Breast epithelium (tissue), 3 donors: ENCODE measurements at regions not wholly inside any gene's neighbourhood (a gene's known extent, or its start where the extent isn't known, plus 50 kb on each side); places are given as distances from the start of the nearest gene placed in this dataset.

ENCODE experiments used
- CTCF ChIP-seq, 3 donors: fragments of 450-650 bp; IDR thresholded peaks; one replicate each; pipeline ENCODE4 v1.5.1; 2016 to 2017; ENCODE audit warnings: antibody characterized with exemption in 3 of 3, mild to moderate bottlenecking in 3 of 3, moderate library complexity in 3 of 3
- POLR2A ChIP-seq: fragments of 450-650 bp; IDR thresholded peaks from one replicate; pipeline ENCODE4 v1.6.1; 2016; ENCODE audit warnings: antibody characterized with exemption, mild to moderate bottlenecking, moderate library complexity

GRCh38 chr10:55160655-55161283, 359.7 kb upstream of the PCDH15 start:
- TF ChIP-seq CTCF (IDR thresholded peaks at IDR 0.05) (no peak), POLR2A (no peak)
